GM18507 (cell line): ENCODE measurements at regions not wholly inside any gene's neighbourhood (a gene's known extent, or its start where the extent isn't known, plus 50 kb on each side); places are given as distances from the start of the nearest gene placed in this dataset.
A peak's percentile ranks its signal among the peaks of the same experiment; 100 is the strongest.

Source experiments
- DNase-seq: peaks from one replicate; pipeline ENCODE4 v3.0.0; 2011; ENCODE audit warnings: low read depth; ENCODE audit not compliant: insufficient read length; ENCODE audit errors: extremely low spot score
- FAIRE-seq: peaks from 2 replicates; lab custom pipeline; 2011; peaks lifted over from hg19 to GRCh38; lab: Jason Lieb, UNC

DNA sequence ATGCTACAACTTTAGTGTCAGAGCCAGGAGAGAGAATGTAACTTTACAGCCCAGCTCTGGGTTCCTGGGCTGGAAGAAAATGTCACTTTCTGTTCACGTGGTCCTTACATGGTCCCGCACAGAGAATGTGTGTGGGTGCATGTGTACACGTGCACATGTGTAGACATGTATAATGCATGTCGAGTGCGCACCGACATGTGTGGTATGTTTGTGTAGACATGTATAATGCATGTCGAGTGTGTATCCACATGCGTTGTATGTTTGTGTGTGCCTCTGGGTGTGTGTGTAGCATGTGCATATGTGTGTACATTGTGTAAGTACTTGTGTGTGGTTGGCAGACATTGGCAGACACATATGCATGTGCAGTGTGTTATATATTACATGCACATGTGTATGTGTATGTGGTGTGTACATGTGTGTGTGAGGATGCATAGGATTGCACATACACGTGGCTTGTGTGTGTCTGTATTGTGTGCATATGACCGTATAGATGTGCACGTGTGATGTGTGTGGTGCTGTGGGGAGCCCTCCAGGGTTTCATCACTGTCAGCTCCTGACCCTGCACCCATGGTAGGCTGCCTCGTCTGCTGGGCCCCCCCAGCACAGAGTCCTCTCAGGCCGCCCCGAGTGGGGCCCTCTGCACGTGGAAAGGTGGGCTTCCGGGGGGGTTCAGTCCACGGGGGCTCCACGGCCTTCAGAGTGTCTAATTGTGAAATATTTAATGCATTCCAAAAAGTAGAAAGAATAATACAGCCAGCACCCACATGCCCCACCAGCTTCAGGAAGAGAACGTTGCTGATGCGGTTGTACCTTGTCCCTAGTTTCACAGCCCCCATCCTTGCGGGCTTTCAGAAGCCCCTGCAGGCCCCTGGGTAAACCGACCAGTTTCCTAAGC is 214.2 kb upstream of the GSE1 start:
- no peak for FAIRE-seq
- no peak for DNase-seq

DNA sequence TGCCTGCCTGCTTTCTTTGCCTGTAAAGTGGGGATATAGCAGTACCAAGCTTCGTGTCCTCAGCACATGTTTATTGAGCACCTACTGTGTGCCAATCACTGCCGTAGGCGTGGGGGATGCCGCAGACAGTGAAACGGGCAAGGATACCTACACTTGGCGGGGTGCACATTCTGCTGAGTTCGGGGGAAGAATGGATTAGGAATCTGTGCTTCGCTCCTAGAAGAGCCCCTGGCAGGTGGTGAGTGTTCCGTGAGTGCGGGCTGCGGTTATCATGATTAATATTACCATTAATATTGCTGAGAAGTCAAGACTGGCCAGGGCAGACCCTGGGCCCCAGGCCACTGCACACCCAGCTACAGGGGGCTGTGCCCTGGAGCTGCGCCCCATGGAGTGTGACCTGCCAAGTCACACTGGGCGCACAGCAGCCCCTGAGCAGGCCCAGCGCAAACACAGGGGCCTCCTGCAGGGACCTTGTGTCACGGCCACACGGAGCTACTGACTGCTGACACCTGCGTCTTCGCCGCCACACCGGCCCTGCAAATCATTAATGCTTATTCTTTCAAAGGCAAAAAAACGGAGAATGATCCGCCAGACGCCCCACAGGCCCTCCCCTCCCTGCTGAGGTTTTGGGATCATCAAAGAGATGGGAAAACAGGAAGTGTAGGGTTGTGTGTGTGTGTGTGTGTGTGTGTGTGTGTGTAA is 213.4 kb upstream of the GSE1 start:
- FAIRE-seq (no peak), DNase-seq (no peak)

DNA sequence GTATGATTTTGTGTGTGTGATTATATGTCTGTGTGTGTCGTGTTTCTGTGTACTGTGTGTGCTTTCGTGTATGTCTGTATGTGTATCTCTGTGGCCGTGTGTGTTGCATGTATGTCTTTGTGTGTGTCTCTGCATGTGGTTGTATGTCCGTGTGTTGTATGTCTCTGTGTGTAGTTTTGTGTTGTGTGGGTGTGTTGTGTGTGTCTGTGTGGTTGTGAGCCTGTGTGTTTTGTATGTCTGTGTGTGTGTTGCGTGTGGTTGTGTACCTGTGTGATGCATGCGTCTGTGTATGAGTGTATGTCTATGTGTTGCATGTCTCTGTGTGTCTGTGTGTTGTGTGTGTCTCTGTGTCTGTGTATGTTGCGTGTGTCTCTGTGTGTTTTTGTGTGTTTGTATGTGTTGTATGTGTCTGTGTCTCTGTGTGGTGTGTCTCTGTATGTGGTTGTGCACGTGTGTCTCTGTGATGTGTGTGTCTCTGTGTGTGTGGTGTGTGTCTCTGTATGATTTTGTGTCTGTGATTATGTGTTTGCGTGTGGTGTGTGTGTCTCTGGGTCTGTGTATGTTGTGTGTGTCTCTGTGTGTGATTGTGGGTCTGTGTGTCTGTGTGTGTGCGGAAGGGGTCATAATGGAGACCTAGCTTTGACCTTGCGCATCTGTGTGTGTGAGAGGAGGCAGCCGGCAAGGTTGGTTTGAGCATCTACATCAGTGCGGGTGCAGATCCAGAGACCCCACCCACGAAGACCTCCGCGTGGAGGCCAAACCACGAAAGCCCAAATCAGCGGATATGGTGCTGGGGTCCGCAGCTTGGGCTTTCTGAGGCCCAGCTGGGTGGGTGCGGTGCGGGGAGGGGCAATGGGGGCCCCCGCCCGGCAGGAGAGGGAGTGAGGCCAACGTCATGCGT is 212.6 kb upstream of the GSE1 start:
- DNase-seq (no peak), FAIRE-seq (no peak)

DNA sequence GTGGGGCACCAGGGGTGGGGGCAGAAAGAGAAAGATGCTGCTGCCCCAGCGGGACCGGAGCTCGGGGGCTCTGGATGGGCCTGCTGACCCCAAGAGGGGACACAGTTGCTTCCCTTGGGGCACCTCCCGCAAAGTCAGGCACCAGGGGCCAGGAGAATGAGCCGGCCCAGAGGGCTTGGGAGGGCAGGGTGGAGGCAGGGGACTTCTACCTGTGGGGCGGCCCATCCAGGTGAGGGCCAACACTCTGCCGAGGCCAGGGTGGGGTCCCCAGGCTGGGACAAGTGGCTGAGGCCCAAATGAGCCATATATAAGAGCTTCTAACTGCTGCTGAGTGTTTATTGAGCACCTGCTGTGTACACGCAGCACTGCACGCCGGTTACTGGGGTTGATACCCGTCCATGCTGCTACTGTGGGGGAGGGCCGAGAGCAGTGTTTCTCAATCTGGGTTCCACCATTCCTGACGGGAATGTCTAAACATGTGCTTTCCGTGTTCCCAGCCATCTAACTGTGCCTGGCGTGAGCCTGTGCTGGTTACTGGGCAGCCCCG is 211.7 kb upstream of the GSE1 start:
- DNase-seq: no peak
- no peak for FAIRE-seq

DNA sequence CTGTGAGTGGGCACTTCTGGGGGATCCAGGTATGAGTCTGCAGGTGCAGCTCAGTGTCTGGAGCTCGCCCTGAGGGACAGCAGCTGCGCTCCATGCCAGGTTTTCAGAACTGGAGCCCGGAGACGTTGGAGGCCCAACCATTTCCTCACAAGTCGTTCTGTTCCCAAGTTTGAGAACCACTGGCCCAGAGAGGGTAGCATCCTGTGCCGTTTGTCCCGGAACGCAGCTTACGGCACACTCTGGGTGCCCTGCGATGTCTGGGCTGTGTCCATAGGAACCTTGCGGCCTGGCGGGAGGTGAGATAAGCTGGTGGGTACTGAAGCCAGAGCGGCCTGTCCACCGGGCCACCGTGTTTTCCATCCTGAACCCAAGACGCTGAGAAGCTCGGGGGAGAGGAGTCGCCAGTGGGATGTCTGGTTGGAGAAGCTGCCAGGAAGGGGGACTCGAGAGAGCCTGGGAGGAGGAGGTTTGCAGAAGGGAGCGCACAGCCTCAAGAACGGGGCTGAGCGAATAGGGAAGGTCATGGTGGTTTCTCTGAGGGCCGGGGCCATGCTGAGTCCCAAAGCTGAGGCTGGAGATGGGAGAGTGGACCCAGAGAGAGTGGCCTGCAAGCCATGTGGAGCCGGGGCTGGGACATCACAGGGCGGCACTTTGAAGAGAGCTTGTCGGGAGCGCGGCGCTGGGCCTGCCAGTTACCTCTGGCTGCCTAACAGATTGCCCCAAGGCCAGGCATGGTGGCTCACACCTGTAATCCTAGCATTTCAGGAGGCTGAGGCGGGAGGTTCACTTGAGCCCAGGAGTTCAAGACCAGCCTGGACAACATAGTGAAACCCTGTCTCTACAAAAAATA is 211.0 kb upstream of the GSE1 start:
- DNase-seq (no peak), FAIRE-seq (no peak)

DNA sequence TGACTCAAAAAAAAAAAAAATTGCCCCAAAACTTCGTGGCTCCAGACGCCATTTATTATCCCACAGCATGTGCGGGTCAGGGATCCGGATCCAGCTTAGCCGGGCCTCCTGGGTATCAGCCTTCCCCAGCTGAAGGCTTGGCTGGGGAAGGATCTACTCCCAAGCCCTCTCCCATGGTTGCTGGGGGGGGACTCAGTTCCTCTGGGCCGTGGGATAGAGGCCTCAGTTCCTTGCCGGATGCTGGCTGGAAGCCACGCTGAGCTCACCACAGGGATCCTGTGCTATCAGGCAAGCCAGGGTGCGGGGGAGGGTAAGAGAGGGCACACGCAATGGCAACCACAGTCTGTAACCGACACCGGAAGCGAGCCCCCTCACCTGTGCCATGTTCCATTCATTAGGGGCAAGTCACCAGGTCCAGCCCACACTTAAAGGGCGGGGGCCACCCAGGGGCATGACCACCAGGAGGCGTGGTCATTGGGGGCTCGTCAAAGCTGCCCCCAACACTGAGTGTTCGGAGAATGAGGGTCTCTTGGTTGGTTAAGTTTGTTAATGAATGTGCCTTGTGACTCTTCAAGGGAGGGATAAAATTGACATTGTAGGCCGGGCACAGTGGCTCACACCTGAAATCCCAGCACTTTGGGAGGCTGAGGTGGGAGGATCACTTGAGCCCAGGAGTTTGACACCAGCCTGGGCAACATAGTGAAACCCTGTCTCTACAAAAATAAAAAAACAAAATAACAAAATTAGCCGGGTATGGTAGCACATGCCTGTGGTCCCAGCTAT is 210.0 kb upstream of the GSE1 start:
- FAIRE-seq: no peak
- DNase-seq: no peak

DNA sequence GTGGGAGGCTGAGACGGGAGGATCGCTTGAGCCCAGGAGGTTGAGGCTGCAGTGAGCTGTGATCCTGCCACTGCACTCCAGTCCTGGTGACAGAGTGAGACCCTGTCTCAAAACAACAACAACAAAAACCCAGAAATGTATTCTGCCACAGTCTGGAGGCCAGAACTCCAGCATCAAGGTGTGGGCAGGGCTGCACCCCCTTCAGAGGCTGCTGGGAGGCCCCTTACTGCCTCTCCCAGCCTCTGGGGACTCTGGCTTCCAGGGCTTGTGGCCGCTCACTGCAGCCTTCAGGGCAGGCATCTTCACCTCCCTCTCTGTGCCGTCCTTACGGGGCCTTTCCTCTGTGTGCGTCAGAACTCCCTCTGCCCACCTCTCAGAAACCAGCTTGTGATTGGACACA is 209.4 kb upstream of the GSE1 start:
- DNase-seq: no peak
- no peak for FAIRE-seq

DNA sequence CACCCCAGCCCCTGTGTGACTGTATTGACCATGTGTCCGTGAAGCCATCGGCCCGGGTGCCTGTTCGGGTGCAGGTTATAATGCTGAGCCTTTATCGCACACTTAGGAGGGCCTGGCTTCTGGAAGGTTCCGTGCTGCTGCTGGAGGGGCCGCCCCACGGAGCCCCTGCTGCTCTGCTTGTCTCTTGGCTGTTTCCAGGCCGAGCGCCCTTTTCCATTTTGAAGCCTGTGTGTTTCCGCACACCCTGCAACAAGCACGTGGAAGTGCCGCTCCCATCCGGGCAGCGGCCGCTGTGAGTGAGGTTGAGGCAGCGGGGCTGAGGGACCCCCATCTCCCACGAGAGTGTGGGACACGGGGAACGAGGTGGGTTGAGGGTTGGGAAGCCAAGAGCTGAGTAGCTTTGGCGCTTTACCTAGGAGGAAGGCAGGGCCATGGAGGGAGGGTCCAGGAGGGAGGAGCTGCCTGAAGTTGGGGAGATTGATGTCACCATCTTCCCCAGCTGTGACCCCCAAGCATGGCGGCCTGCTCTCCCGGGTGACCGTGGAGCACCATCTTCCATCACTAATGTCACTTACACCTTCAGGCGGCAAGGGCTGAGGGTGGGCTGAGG is 200.1 kb upstream of the GSE1 start:
- no peak for FAIRE-seq
- no peak for DNase-seq

DNA sequence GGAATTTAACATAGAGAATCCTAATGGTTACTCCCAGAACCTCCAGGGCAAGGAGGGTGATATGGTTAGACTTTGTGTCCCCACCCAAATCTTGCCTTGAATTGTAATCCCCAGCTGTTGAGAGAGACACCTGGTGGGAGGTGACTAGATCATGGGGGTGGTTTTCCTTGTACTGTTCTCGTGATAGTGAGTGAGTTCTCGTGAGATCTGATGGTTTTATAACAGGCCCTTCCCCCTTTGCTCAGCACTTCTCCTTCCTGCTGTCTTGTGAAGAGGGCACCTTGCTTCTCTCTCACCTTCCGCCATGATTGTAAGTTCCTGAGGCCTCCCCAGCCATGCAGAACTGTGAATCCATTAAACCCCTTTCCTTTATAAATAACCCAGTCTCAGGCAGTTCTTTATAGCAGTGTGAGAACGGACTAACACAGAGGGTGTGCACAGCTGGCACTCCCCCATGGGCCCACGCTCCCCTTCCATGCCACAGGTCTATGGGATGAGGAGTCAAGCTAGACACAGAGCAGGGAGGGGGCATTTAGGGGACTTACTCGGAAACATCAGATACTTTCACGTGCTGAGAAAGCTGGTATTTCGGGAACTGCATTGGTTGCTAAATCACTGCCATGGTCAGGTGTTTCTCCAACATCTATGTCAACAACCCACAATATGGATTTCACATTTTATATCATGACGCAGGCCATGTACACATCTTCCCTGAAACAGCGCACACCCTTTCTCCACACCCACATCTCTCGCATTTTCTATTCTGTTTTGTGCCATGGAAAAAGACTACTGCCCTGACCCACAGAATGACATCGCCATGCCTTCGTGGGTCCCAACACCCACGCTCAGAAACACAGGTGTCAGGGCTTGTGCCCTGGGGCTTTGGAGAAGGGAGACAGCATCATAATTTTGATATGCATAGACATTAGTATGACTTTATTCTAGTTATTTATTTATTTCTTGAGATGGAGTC is 199.1 kb upstream of the GSE1 start:
- FAIRE-seq: no peak
- DNase-seq: no peak

DNA sequence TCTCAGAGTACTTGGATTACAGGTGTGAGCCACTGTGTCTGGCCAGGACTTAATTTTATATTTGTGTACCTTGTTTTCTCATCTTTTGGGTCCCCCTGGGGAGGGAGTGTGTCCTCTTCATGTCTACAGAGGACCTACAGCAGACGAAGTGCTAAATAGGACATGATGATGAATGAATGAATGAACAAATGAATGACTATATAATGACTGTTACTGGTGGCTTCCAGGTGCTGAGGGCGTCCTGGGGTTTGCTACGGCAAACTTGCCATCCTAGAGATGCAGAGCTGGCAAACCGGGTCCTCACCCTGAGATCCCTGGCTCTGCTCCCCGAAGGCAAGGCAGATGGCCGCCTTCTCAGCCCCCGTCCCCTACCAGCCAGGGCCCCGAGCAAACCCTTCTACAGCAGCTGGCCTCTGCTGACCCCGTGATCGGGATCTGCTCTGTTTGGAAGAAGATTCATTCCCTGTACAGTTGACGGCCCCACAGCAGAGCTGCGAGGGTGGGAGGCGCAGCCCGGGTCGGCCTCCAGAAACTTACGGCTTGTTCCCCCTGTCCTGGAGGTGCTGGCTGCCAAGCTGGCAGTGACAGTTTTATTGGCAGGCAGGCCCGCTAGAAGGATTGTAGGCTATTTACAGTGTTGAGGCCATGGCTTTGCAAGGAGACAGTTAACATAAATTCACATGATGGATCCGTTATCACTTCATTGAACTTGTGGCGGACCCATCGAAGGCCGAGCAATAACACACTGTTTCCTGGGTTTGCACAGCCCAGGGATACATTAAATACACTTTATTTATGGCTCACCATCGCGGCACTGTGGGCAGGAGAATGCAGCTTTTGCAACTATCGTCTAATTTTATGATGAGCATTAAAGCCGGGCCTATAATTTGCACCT is 197.7 kb upstream of the GSE1 start:
- DNase-seq (no peak), FAIRE-seq (no peak)

DNA sequence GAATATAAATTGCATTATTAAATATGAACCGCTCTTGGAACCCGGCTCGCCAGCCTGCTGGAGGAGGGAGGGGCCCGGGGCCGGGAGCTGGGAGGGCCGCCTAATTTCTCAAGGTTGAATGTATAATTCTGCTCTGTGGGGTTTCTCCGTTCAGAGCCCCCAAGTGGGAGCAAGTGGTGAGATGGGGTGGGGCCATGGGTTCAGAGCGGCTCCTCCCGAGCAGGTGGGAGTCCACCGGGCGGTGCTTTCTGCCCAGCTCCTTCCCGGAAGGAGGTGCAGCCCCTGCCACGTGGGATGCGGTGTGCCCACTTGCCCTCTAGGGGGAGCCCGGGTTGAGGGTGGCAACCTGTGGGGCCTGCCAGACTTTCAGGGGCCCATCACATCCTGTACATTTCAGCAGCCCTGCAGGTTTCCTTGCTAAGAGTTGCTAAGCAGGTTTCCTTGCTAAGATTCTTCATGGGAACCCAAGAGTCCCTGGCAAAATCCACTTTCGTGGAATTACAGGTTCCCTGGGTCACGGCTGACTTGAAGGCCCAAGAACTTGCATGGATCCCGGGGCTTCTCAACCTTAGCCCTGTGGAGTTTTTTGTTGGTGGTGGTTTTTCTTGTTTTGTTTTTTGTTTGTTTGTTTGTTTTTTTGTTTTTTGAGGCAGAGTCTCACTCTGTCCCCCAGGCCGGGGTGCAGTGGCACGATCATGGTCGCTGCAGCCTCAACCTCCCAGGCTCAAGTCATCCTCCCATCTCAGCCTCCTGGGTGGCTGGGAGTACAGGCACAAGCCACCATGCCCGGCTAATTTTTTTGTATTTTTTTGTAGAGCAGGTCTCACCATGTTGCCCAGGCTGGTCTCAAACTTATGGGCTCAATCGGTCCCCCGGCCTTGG is 196.7 kb upstream of the GSE1 start:
- FAIRE-seq: no peak
- peak; percentile 47 for DNase-seq

DNA sequence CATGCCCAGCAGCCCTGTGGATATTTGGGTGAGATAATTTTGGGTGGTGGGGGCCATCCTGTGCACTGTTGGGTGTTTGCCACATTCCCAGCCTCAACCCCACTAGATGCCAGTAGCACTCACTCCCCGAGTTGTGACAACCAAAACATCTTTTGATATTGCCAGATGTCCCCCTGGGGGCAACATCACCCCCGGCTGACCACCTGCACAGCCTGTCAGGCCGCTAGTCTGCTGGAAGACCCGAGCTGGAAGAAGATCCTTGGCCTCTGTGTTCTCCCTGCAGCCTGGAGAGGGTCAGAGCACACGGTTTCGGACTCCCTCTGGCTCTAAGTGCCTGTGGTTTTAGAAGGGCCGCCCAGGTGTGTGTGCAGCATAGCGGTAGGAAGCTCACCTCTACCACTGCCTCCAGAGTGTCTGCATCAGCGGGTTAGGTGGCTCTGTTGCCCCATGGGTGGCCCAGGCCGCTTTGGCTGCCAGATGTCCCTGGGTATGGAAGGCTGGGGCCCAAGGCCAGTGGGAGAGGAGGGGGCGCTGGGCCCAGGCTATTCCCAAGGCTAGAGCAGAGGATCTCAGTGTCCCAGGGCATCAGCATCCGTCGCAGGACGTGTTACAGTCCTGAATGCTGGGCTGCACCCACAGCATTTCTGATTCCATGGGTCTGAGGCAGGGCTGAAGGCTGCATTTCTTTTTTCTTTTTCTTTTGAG is 195.8 kb upstream of the GSE1 start:
- DNase-seq (no peak), FAIRE-seq (no peak)

DNA sequence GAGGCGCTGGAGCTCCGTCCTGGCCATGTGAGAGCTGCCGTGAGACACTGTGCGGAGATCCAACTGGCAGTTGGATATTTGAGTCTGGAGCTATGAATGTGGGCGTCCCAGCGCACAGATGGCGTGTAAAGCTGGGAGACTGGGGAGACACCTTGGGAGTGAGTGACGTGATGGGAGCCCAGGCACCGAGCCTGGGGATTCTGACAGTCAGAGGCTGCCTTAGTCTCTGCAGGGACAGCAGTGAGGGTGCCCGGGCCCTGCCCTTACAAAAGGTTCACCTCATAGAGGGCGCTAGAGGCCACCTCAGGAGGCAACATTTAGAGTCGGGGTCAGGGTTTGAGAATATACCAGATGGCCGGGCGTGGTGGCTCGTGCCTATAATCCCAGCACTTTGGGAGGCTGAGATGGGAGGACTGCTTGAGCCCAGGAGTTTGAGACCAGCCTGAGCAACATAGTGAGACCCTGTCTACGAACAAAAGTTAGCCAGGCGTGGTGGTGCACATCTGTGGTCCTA is 194.1 kb upstream of the GSE1 start:
- no peak for DNase-seq

More for the DNA sequence above, 194.1 kb upstream of the GSE1 start:
- FAIRE-seq: no peak
